Neural progenitor cell (in vitro differentiated cells): ENCODE measurements at regions not wholly inside any gene's neighbourhood (a gene's known extent, or its start where the extent isn't known, plus 50 kb on each side); places are given as distances from the start of the nearest gene placed in this dataset.
A peak's percentile ranks its signal among the peaks of the same experiment; 100 is the strongest.

Experiments
- DNase-seq: peaks from one replicate; pipeline ENCODE4 v3.0.0-alpha.2; 2016; ENCODE audit warnings: low spot score
- H2AFZ ChIP-seq: fragments of 200-600 bp; sonication (generic); replicated peaks from 2 replicates; pipeline ENCODE4 v1.6.1; 2016; ENCODE audit warnings: antibody characterized with exemption
- H3F3A ChIP-seq: fragments of 200-600 bp; sonication (generic); 2 replicates; pipeline ENCODE4 v1.6.1; 2016; ENCODE audit warnings: antibody characterized with exemption, low read depth
- H3K27ac ChIP-seq: fragments of 200-600 bp; sonication (generic); 2 replicates; pipeline ENCODE4 v1.5.1; 2016; ENCODE audit warnings: mild to moderate bottlenecking
- H3K27me3 ChIP-seq: fragments of 200-600 bp; sonication (generic); 2 replicates; pipeline ENCODE4 v1.6.1; 2016; ENCODE audit warnings: mild to moderate bottlenecking, moderate library complexity
- H3K36me3 ChIP-seq: fragments of 200-600 bp; sonication (generic); 2 replicates; pipeline ENCODE4 v1.5.1; 2016
- H3K4me1 ChIP-seq: fragments of 200-600 bp; sonication (generic); 2 replicates; pipeline ENCODE4 v1.6.1; 2016; ENCODE audit warnings: mixed run types
- H3K4me2 ChIP-seq: fragments of 200-600 bp; sonication (generic); 2 replicates; pipeline ENCODE4 v1.6.1; 2016
- H3K4me3 ChIP-seq: fragments of 200-600 bp; sonication (generic); 2 replicates; pipeline ENCODE4 v1.5.1; 2016
- H3K79me2 ChIP-seq: fragments of 200-600 bp; sonication (generic); 2 replicates; pipeline ENCODE4 v1.6.1; 2016; ENCODE audit warnings: low read depth
- H3K9ac ChIP-seq: fragments of 200-600 bp; sonication (generic); 2 replicates; pipeline ENCODE4 v1.6.1; 2016
- H3K9me3 ChIP-seq: fragments of 200-600 bp; sonication (generic); 2 replicates; pipeline ENCODE4 v1.5.1; 2016; ENCODE audit warnings: low read depth
- H4K20me1 ChIP-seq: fragments of 200-600 bp; sonication (generic); 2 replicates; pipeline ENCODE4 v1.6.1; 2016; ENCODE audit warnings: low read depth
- H3K27ac Mint-ChIP-seq: 3 replicates; pipeline ENCODE4 v1.8.0; 2021; ENCODE audit warnings: mixed read lengths
- H3K27me3 Mint-ChIP-seq: 2 replicates; pipeline ENCODE4 v1.8.0; 2022; ENCODE audit warnings: low read depth, mild to moderate bottlenecking, inconsistent platforms, moderate library complexity, mixed read lengths; ENCODE audit not compliant: insufficient read depth
- H3K36me3 Mint-ChIP-seq: 3 replicates; pipeline ENCODE4 v1.8.0; 2021; ENCODE audit warnings: mixed read lengths
- H3K4me1 Mint-ChIP-seq: 3 replicates; pipeline ENCODE4 v1.8.0; 2021; ENCODE audit warnings: mixed read lengths
- H3K4me3 Mint-ChIP-seq: 3 replicates; pipeline ENCODE4 v1.8.0; 2021; ENCODE audit warnings: mild to moderate bottlenecking, moderate library complexity, mixed read lengths
- H3K9me3 Mint-ChIP-seq: 3 replicates; pipeline ENCODE4 v1.8.0; 2020; ENCODE audit warnings: mixed read lengths
- EZH2 ChIP-seq: fragments of 200-600 bp; sonication (generic); IDR thresholded peaks from 2 replicates; pipeline ENCODE4 v1.6.1; 2017; ENCODE audit warnings: antibody characterized with exemption, mild to moderate bottlenecking, moderate library complexity
- EZH2phosphoT487 ChIP-seq: fragments of 200-600 bp; sonication (generic); IDR thresholded peaks from 2 replicates; pipeline ENCODE4 v1.6.1; 2017; ENCODE audit warnings: antibody characterized with exemption
- TF ChIP-seq, protein P1 (sequence below): fragments of 200-600 bp; sonication (generic); IDR thresholded peaks from 2 replicates; pipeline ENCODE4 v1.5.1; 2017; ENCODE audit warnings: antibody characterized with exemption, mild to moderate bottlenecking

DNA sequence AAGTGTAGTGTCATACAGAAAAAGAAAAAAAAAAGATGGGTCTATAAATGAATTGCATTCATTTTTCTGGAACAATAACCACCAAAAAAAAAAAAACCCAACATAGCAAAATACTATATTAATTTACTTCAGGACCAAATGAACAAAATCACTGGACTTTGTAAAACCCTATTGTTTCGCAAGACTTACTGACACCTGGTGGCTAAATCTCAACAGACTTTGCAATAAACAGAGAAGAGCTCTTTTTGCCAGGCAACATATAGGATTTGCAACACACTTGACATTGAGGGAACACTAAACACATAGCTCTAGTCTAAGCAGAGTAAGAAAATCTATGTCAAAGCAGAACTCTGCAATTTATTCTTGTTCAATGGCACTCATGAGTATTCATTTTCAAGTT is 990.2 kb downstream of the STPG2 start:
- Mint-ChIP-seq H3K4me3 (no peak overlapping the region), H3K27ac (no peak overlapping the region), H3K36me3 (no peaks in the 10 kb centered on the region), H3K9me3 (no peaks in the 10 kb centered on the region), H3K27me3 (no peaks in the 10 kb centered on the region), H3K4me1 (no peaks in the 10 kb centered on the region)
- Histone ChIP-seq H3K36me3 (no peaks in the 10 kb centered on the region), H4K20me1 (no peaks in the 10 kb centered on the region), H3K27ac (no peak overlapping the region), H2AFZ (no peak overlapping the region), H3K79me2 (no peaks in the 10 kb centered on the region), H3K4me2 (no peak overlapping the region), H3K9ac (no peak overlapping the region), H3K9me3 (no peaks in the 10 kb centered on the region), H3K27me3 (no peaks in the 10 kb centered on the region), H3K4me1 (no peaks in the 10 kb centered on the region), H3F3A (no peaks in the 10 kb centered on the region), H3K4me3 (no peak overlapping the region)
- no peak for TF ChIP-seq EZH2phosphoT487
- TF ChIP-seq, protein P1, sequence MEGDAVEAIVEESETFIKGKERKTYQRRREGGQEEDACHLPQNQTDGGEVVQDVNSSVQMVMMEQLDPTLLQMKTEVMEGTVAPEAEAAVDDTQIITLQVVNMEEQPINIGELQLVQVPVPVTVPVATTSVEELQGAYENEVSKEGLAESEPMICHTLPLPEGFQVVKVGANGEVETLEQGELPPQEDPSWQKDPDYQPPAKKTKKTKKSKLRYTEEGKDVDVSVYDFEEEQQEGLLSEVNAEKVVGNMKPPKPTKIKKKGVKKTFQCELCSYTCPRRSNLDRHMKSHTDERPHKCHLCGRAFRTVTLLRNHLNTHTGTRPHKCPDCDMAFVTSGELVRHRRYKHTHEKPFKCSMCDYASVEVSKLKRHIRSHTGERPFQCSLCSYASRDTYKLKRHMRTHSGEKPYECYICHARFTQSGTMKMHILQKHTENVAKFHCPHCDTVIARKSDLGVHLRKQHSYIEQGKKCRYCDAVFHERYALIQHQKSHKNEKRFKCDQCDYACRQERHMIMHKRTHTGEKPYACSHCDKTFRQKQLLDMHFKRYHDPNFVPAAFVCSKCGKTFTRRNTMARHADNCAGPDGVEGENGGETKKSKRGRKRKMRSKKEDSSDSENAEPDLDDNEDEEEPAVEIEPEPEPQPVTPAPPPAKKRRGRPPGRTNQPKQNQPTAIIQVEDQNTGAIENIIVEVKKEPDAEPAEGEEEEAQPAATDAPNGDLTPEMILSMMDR: peak; percentile 52
- no peak for TF ChIP-seq EZH2
- peak; percentile 14 for DNase-seq

DNA sequence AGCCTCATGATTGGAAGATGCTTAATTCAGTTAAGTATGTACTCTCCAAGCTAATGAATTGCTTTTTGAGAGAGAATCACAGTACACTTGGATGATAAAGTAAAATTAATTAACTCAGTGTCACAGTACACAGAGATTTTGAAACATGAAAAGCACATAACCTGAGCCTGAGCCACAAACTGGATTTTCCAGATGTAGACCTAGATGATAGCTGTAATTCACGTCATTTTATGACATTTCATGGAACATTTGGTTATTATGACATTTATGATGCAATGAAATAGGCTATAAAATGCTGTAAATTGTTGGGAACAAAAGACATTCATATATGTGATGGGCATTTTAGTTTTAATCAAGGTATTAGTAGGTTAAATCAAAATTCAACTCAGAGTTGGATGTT is 983.7 kb downstream of the STPG2 start:
- Histone ChIP-seq H3K4me3 (no peak overlapping the region), H3K36me3 (no peaks in the 10 kb centered on the region), H3K79me2 (no peaks in the 10 kb centered on the region), H3K27me3 (no peaks in the 10 kb centered on the region), H3K27ac (no peak overlapping the region), H3K9me3 (no peaks in the 10 kb centered on the region), H3K9ac (no peak overlapping the region), H3K4me1 (no peaks in the 10 kb centered on the region), H4K20me1 (no peaks in the 10 kb centered on the region), H3F3A (no peaks in the 10 kb centered on the region), H2AFZ (no peak overlapping the region), H3K4me2 (no peak overlapping the region)
- no peak for DNase-seq
- peaks cover 3% of the 10 kb centered on the region for H3K9me3 Mint-ChIP-seq
- peaks cover 2% of the 10 kb centered on the region for H3K27me3 Mint-ChIP-seq
- H3K4me3 Mint-ChIP-seq: no peak overlapping the region
- no peak overlapping the region for H3K27ac Mint-ChIP-seq
- H3K36me3 Mint-ChIP-seq: no peaks in the 10 kb centered on the region
- TF ChIP-seq, protein P1: no peak
- TF ChIP-seq EZH2 (no peak), EZH2phosphoT487 (no peak)
- H3K4me1 Mint-ChIP-seq: no peaks in the 10 kb centered on the region

DNA sequence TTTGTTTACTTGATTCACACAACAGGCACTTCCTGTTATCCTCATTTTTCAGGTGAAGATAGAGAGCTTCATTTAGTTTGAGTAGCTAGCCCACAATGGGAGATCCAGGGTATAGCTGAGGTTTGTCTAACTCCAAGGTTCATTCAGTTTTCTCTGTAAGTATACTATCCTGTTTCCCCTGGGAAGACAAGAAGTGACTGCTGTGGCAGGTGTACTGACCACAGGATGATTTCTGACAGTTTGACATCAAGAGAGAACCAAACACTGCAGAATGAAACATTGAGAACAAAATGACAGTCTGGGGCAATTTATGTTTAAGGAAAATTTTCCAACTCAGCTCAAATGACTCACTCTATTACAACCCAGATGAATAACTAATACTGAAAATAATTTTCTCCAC is 958.0 kb downstream of the STPG2 start:
- Mint-ChIP-seq H3K27me3 (no peaks in the 10 kb centered on the region), H3K4me3 (no peak overlapping the region), H3K9me3 (peaks cover 6% of the 10 kb centered on the region), H3K4me1 (peaks cover 10% of the 10 kb centered on the region), H3K36me3 (no peaks in the 10 kb centered on the region), H3K27ac (no peak overlapping the region)
- no peaks in the 10 kb centered on the region for H4K20me1 ChIP-seq
- H3K36me3 ChIP-seq: no peaks in the 10 kb centered on the region
- H3K9me3 ChIP-seq: no peaks in the 10 kb centered on the region
- H3K9ac ChIP-seq: no peak overlapping the region
- no peaks in the 10 kb centered on the region for H3F3A ChIP-seq
- TF ChIP-seq, protein P1: no peak
- TF ChIP-seq EZH2phosphoT487: no peak
- peak overlapping the region; percentile 39 for H2AFZ ChIP-seq
- H3K4me1 ChIP-seq: peaks cover 3% of the 10 kb centered on the region
- no peak overlapping the region for H3K4me2 ChIP-seq
- H3K27me3 ChIP-seq: no peaks in the 10 kb centered on the region
- H3K79me2 ChIP-seq: no peaks in the 10 kb centered on the region
- no peak for DNase-seq
- no peak overlapping the region for H3K4me3 ChIP-seq
- no peak overlapping the region for H3K27ac ChIP-seq

DNA sequence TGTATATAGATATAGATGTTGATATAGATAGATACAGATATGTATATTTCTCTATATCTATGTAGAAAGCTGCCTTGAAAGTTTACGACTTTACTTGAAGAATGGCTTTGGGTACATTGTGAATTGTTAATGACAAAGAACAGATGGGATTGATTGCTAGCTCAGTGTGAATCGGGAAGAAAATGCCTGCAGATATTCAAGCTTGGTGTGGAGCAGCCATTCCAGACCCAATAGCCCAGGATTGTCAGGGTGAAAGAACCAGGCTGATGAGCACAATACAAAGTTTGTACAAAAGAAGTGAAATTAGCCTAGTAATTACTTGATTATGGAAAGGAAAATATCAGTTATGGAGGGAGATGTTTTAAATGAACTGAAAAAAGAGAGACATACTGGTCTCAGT is 946.2 kb downstream of the STPG2 start:
- Histone ChIP-seq H3K27ac (no peak overlapping the region), H3K9me3 (no peaks in the 10 kb centered on the region), H3F3A (no peaks in the 10 kb centered on the region), H3K36me3 (no peaks in the 10 kb centered on the region), H3K4me1 (no peaks in the 10 kb centered on the region), H2AFZ (no peak overlapping the region), H3K9ac (no peak overlapping the region), H4K20me1 (no peaks in the 10 kb centered on the region), H3K4me2 (no peak overlapping the region), H3K4me3 (no peak overlapping the region), H3K27me3 (no peaks in the 10 kb centered on the region), H3K79me2 (no peaks in the 10 kb centered on the region)
- Mint-ChIP-seq H3K9me3 (no peaks in the 10 kb centered on the region), H3K4me1 (no peaks in the 10 kb centered on the region), H3K27me3 (no peaks in the 10 kb centered on the region), H3K36me3 (no peaks in the 10 kb centered on the region), H3K27ac (no peak overlapping the region), H3K4me3 (no peak overlapping the region)
- no peak for DNase-seq
- TF ChIP-seq EZH2phosphoT487 (no peak), EZH2 (no peak)
- TF ChIP-seq, protein P1: no peak
